Uterus (tissue), 2 donors: ENCODE measurements at regions not wholly inside any gene's neighbourhood (a gene's known extent, or its start where the extent isn't known, plus 50 kb on each side); places are given as distances from the start of the nearest gene placed in this dataset.

ENCODE experiments used
- POLR2A ChIP-seq, 2 donors: fragments of 450-650 bp; IDR thresholded peaks; one replicate each; pipeline ENCODE4 v1.6.1; 2016; ENCODE audit warnings: antibody characterized with exemption in 2 of 2, mild to moderate bottlenecking in 1 of 2, moderate library complexity in 1 of 2
- TF ChIP-seq, protein P1 (sequence below), 4 experiments: fragments of 200-600 bp in 2 of 4; fragments of 450-650 bp in 2 of 4; sonication (generic) in 2 of 4; IDR thresholded peaks; one replicate each; pipeline ENCODE4 v1.5.1; 2016 to 2019; ENCODE audit warnings: antibody characterized with exemption in 4 of 4, mild to moderate bottlenecking in 2 of 4, moderate library complexity in 1 of 4

DNA sequence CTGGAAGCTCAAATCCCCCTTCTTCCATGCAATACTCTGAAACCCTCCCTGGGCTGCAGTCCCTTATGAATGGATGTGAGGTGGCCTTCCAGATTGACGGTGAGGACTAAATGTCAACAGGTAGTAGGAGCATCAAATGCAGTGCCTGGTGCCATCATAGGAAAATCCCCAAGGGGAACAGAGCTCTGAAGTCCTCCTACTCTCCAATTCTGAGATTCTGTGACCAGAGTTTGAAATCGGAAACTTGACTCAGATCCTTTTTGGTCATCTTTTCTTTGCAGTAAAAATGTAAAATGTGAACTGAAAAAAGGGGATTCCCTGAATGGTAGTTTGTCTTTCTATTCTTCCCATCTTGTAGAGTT is 68.8 kb upstream of the TJP1 start:
- TF ChIP-seq, protein P1, sequence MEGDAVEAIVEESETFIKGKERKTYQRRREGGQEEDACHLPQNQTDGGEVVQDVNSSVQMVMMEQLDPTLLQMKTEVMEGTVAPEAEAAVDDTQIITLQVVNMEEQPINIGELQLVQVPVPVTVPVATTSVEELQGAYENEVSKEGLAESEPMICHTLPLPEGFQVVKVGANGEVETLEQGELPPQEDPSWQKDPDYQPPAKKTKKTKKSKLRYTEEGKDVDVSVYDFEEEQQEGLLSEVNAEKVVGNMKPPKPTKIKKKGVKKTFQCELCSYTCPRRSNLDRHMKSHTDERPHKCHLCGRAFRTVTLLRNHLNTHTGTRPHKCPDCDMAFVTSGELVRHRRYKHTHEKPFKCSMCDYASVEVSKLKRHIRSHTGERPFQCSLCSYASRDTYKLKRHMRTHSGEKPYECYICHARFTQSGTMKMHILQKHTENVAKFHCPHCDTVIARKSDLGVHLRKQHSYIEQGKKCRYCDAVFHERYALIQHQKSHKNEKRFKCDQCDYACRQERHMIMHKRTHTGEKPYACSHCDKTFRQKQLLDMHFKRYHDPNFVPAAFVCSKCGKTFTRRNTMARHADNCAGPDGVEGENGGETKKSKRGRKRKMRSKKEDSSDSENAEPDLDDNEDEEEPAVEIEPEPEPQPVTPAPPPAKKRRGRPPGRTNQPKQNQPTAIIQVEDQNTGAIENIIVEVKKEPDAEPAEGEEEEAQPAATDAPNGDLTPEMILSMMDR (IDR thresholded peaks at IDR 0.05): no peak
- no peak for TF ChIP-seq POLR2A (IDR thresholded peaks at IDR 0.05)
